ENCODE measurements at regions not wholly inside any gene's neighbourhood (a gene's known extent, or its start where the extent isn't known, plus 50 kb on each side); places are given as distances from the start of the nearest gene placed in this dataset.

DNA sequence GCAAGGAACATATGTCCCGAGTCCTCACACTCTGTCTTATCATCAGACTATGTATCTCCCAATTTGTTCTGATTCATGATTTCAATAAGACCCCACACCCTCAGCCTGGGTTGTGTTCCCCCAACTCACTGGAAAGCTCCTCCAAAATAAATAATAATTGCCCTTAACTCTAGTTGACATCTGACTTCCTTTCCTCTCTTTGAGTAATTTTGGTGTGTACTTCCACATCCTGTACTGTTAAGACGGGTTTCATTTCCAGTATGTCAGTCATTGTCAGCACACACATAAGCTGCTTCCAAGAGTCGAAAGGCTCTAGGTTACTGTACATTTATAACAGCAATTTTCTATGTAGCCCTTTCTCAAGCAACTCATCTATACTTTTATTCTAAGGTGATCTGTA, 52.2 kb upstream of the C1QTNF7 start:
- Mint-ChIP-seq H3K27me3 (no peaks in the 10 kb centered on the region), H3K4me1 (ENCODE audit: low read depth) (peaks cover 10% of the 10 kb centered on the region), H3K27ac (no peak overlapping the region), H3K9me3 (no peaks in the 10 kb centered on the region), H3K36me3 (no peaks in the 10 kb centered on the region), H3K4me3 (no peak overlapping the region)
- no peak for DNase-seq
- ChIA-PET CTCF (no interaction called here), POLR2A (no interaction called here)
- intact Hi-C loops (cut with micrococcal nuclease): loop anchor here (5.0 kb wide), 1 partner anchor 123 kb away; no protein-coding TSS in a partner anchor

DNA sequence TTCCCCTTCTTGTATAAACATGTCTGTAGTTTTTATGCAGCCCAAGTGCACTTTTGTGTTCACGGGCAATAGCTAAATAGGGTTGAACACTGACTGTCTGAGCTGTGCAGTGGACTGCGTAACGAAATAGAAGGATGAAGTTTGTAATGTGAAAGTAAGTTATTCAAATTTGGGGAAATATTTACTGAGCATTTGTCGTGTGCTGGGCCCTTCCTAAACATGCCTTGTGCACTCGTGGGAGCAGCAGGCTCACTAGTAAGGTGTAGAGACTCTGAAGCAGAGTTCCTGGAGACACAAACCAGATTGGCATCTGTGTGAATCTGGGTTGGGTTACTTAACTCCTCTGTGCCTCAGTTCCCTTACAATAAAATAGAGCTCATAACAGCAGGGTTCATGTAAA, 51.7 kb upstream of the C1QTNF7 start:
- Mint-ChIP-seq H3K9me3 (no peaks in the 10 kb centered on the region), H3K4me3 (no peak overlapping the region), H3K36me3 (no peaks in the 10 kb centered on the region), H3K27me3 (no peaks in the 10 kb centered on the region), H3K27ac (no peak overlapping the region), H3K4me1 (ENCODE audit: low read depth) (peaks cover 10% of the 10 kb centered on the region)
- intact Hi-C loops (cut with micrococcal nuclease): loop anchor here (5.0 kb wide), 1 partner anchor 124 kb away; no protein-coding TSS in a partner anchor
- CTCF ChIA-PET: no interaction called here
- DNase-seq: no peak
- POLR2A ChIA-PET: no interaction called here

DNA sequence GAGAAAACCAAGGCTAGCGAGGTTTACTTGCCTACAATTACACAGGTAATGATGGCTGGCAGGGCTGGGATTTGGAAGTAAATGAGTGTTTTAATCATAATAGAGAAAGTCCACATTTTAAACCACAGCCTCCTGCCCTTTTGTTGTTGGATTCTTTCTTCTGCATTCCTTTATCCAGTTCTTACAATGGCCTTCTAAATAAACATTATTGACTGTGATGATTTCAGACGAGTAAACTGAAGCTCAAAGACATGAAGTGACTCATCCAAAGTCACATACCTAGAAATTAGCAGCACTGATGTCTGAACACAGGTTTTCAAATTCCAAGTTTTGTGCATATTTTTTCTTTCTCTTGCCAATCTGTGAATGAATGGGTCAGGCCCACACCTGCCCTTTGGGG, 51.2 kb upstream of the C1QTNF7 start:
- Mint-ChIP-seq H3K27me3 (no peaks in the 10 kb centered on the region), H3K9me3 (no peaks in the 10 kb centered on the region), H3K4me1 (ENCODE audit: low read depth) (peaks cover 10% of the 10 kb centered on the region), H3K27ac (no peak overlapping the region), H3K36me3 (no peaks in the 10 kb centered on the region), H3K4me3 (no peak overlapping the region)
- intact Hi-C loops (cut with micrococcal nuclease): loop anchor here (5.0 kb wide), 1 partner anchor 124 kb away; no protein-coding TSS in a partner anchor
- ChIA-PET POLR2A (no interaction called here), CTCF (no interaction called here)
- DNase-seq: no peak
